GM12878 (cell line): ENCODE measurements at regions not wholly inside any gene's neighbourhood (a gene's known extent, or its start where the extent isn't known, plus 50 kb on each side); places are given as distances from the start of the nearest gene placed in this dataset.

ENCODE experiments used
- ATAC-seq: fragments of 200-7000 bp; cut with Tn5 transposase; 3 replicates; pipeline ENCODE4 v1.9.1; 2020; ENCODE audit warnings: mild to moderate bottlenecking, moderate library complexity
- BruUV-seq: library from RNA; stranded (reverse); fragments of 400-500 nt; replicated peaks from 2 replicates; lab custom pipeline; 2021; lab: Mats Ljungman, UMichigan
- CTCF ChIA-PET: fragments of 300-600 bp; sonication (Branson Sonifier 250); formaldehyde crosslinking; extraction: SDS; loops from one replicate; lab custom pipeline; 2021; ENCODE audit warnings: inconsistent platforms; lab: Yijun Ruan, JAX
- POLR2A ChIA-PET: fragments of 350-600 bp; formaldehyde crosslinking; extraction: SDS; loops from one replicate; lab custom pipeline; 2021; ENCODE audit warnings: inconsistent platforms; lab: Charles Lee
- RAD21 ChIA-PET: fragments of 300-600 bp; sonication (Branson Sonifier 250); formaldehyde crosslinking; loops from one replicate; lab custom pipeline; 2023; ENCODE audit warnings: antibody characterized with exemption; ENCODE audit not compliant: unreplicated experiment; lab: Charles Lee
- SMC1A ChIA-PET: fragments of 300-600 bp; sonication (Branson Sonifier 250); formaldehyde crosslinking; loops from one replicate; lab custom pipeline; 2023; ENCODE audit not compliant: unreplicated experiment, uncharacterized antibody; lab: Charles Lee
- DNase-seq: peaks from one replicate; pipeline ENCODE4 v3.0.0-alpha.2; 2011; ENCODE audit warnings: low read depth, low spot score
- FAIRE-seq: peaks from 3 replicates; lab custom pipeline; 2011; peaks lifted over from hg19 to GRCh38; lab: Jason Lieb, UNC
- H2AFZ ChIP-seq: 2 replicates; pipeline ENCODE4 v1.6.0; 2011; ENCODE audit warnings: low read depth, low read length, control low read depth; ENCODE audit not compliant: control insufficient read depth
- H3K27ac ChIP-seq: 2 replicates; pipeline ENCODE4 v1.5.1; 2011; ENCODE audit warnings: control low read depth; ENCODE audit not compliant: control insufficient read depth, insufficient read depth
- H3K27me3 ChIP-seq, 2 experiments: replicated peaks in 1 of 2; 2 replicates each; pipeline versions ENCODE4 v1.6.0 to v1.6.1; 2011; ENCODE audit warnings: low read length in 1 of 2; ENCODE audit not compliant: control insufficient read depth in 2 of 2, insufficient read depth in 2 of 2
- H3K36me3 ChIP-seq, 2 experiments: 2 replicates each; pipeline ENCODE4 v1.5.1; 2011; ENCODE audit warnings: low read length in 1 of 2; ENCODE audit not compliant: control insufficient read depth in 2 of 2, insufficient read depth in 2 of 2
- H3K4me1 ChIP-seq: 2 replicates; pipeline ENCODE4 v1.6.1; 2011; ENCODE audit warnings: mild to moderate bottlenecking, low read length, moderate library complexity, mixed read lengths; ENCODE audit not compliant: control insufficient read depth, insufficient read depth
- H3K4me2 ChIP-seq: 2 replicates; pipeline ENCODE4 v1.6.0; 2011; ENCODE audit warnings: control low read depth; ENCODE audit not compliant: control insufficient read depth, insufficient read depth
- H3K4me3 ChIP-seq: fragments of 200-600 bp; sonication (generic); 2 replicates; pipeline ENCODE4 v1.5.1; 2016
- H3K79me2 ChIP-seq: 2 replicates; pipeline ENCODE4 v1.6.0; 2011; ENCODE audit warnings: low read length; ENCODE audit not compliant: control insufficient read depth, insufficient read depth
- H3K9ac ChIP-seq: 2 replicates; pipeline ENCODE4 v1.8.0; 2011; ENCODE audit warnings: low read length, control low read depth, mixed read lengths; ENCODE audit not compliant: control insufficient read depth, insufficient read depth
- H3K9me3 ChIP-seq: replicated peaks from 3 replicates; pipeline ENCODE4 v1.5.1; 2011; ENCODE audit warnings: mild to moderate bottlenecking, low read length; ENCODE audit not compliant: control insufficient read depth, insufficient read depth
- H4K20me1 ChIP-seq: 2 replicates; pipeline ENCODE4 v1.6.0; 2011; ENCODE audit not compliant: control insufficient read depth, insufficient read depth
- CBX3 ChIP-seq: fragments of 200-600 bp; sonication (generic); IDR thresholded peaks from 2 replicates; pipeline ENCODE4 v1.6.1; 2016; ENCODE audit warnings: low read depth, borderline replicate concordance
- CHD4 ChIP-seq: fragments of 200-600 bp; sonication (generic); IDR thresholded peaks from 2 replicates; pipeline ENCODE4 v1.6.1; 2016; ENCODE audit warnings: mild to moderate bottlenecking
- E4F1 ChIP-seq: fragments of 450-650 bp; IDR thresholded peaks from 2 replicates; pipeline ENCODE4 v1.6.1; 2018; ENCODE audit warnings: borderline replicate concordance, mild to moderate bottlenecking; ENCODE audit not compliant: partially characterized antibody
- ESRRA ChIP-seq: IDR thresholded peaks from 2 replicates; pipeline ENCODE4 v1.6.1; 2012; ENCODE audit warnings: mild to moderate bottlenecking, low read length, improper control_type of control experiment
- EZH2 ChIP-seq: IDR thresholded peaks from 2 replicates; pipeline ENCODE4 v1.6.1; 2012; ENCODE audit warnings: low read depth, mild to moderate bottlenecking, control low read depth, inconsistent platforms, low read length, borderline replicate concordance; ENCODE audit not compliant: control insufficient read depth
- FOXK2 ChIP-seq: fragments of 450-650 bp; IDR thresholded peaks from 2 replicates; pipeline ENCODE4 v1.6.1; 2017; ENCODE audit warnings: mild to moderate bottlenecking, moderate library complexity
- FOXM1 ChIP-seq: IDR thresholded peaks from 2 replicates; pipeline ENCODE4 v1.6.1; 2012; ENCODE audit warnings: low read depth, mild to moderate bottlenecking, inconsistent platforms, low read length, moderate library complexity
- GABPA ChIP-seq: IDR thresholded peaks from 2 replicates; pipeline ENCODE4 v1.6.1; 2014; ENCODE audit warnings: antibody characterized with exemption, low read depth, mild to moderate bottlenecking, inconsistent platforms
- LARP7 ChIP-seq: fragments of 450-650 bp; IDR thresholded peaks from 2 replicates; pipeline ENCODE4 v1.6.1; 2017; ENCODE audit warnings: mild to moderate bottlenecking
- RBBP5 ChIP-seq: fragments of 200-600 bp; sonication (generic); conservative IDR thresholded peaks from 2 replicates; pipeline ENCODE4 v1.6.1; 2016
- RUNX3 ChIP-seq: IDR thresholded peaks from 2 replicates; pipeline ENCODE4 v1.6.1; 2012; ENCODE audit warnings: low read length, inconsistent platforms
- SMAD5 ChIP-seq: IDR thresholded peaks from 2 replicates; pipeline ENCODE4 v1.6.1; 2016; ENCODE audit warnings: antibody characterized with exemption, low read depth
- SRF ChIP-seq, 2 experiments: IDR thresholded peaks; 2 replicates each; pipeline ENCODE4 v1.6.1; 2011; ENCODE audit warnings: low read depth in 2 of 2, low read length in 2 of 2, mild to moderate bottlenecking in 1 of 2, moderate library complexity in 1 of 2
- USF1 ChIP-seq: IDR thresholded peaks from 2 replicates; pipeline ENCODE4 v1.6.1; 2011; ENCODE audit warnings: borderline replicate concordance, low read depth, mild to moderate bottlenecking, moderate library complexity, mixed read lengths, low read length; ENCODE audit not compliant: insufficient read depth; ENCODE audit errors: extremely low read length
- ZNF207 ChIP-seq: fragments of 450-650 bp; IDR thresholded peaks from 2 replicates; pipeline ENCODE4 v1.6.1; 2014; ENCODE audit warnings: antibody characterized with exemption, mild to moderate bottlenecking, borderline replicate concordance
- ZNF217 ChIP-seq: fragments of 450-650 bp; IDR thresholded peaks from 2 replicates; pipeline ENCODE4 v1.6.1; 2017; ENCODE audit warnings: antibody characterized with exemption, mild to moderate bottlenecking
- WGBS: methylation state at CpG from one replicate; pipeline ENCODE4 v1.1.6; 2016; ENCODE audit warnings: low lambda C conversion rate; ENCODE audit not compliant: insufficient replicate concordance, insufficient coverage; ENCODE audit errors: missing lambda C conversion rate; 5-methylcytosine and 5-hydroxymethylcytosine counted together
- in situ Hi-C: fragments of 300-500 bp; cut with MboI; formaldehyde crosslinking; loops from 9 replicates; pipeline ENCODE4 v1.14.3; 2018; ENCODE audit warnings: mixed read lengths
- intact Hi-C: fragments of 100-400 bp; cut with micrococcal nuclease; formaldehyde crosslinking; loops from one replicate; pipeline ENCODE4 v1.14.2; 2022; ENCODE audit not compliant: unreplicated experiment
- TF ChIP-seq, protein P1 (sequence below): fragments of 450-650 bp; IDR thresholded peaks from 2 replicates; pipeline ENCODE4 v1.6.1; 2017; ENCODE audit warnings: low read depth, mild to moderate bottlenecking, moderate library complexity
- TF ChIP-seq, protein P2 (sequence below): IDR thresholded peaks from 2 replicates; pipeline ENCODE4 v1.6.1; 2011; ENCODE audit warnings: low read depth, low read length, improper control_type of control experiment, borderline replicate concordance

DNA sequence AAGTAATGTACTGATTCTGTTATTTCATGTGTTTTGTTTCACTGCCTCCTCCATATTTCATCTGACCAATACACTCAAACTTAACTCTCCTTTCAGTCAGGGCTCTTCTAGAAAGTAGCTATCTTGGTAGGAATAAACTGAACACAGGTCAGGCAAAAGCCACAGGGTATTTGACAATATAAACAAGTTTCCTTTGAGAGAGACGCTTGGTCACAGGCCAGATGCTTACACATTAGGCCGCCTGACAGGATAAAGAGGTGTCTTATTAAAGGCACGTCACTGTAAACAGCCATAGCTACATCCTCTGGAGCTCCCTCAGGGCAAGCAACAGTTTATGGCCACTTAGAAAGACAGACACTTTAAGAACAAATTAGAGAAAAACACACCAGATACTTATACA is 607.5 kb downstream of the SLC6A15 start:
- FAIRE-seq, result no peak
- BruUV-seq, result no TSS peak
- TF ChIP-seq FOXM1 (no peak), ZNF217 (no peak), SRF (IDR thresholded peaks at IDR 0.05; ENCODE audit: low read depth in 2 of 2, low read length in 2 of 2) (no peak), ZNF207 (no peak), GABPA (no peak), E4F1 (no peak), EZH2 (no peak), LARP7 (no peak), SMAD5 (no peak), CBX3 (no peak), RUNX3 (no peak), USF1 (no peak), ESRRA (no peak), FOXK2 (no peak), RBBP5 (no peak), CHD4 (no peak)
- TF ChIP-seq, protein P1, sequence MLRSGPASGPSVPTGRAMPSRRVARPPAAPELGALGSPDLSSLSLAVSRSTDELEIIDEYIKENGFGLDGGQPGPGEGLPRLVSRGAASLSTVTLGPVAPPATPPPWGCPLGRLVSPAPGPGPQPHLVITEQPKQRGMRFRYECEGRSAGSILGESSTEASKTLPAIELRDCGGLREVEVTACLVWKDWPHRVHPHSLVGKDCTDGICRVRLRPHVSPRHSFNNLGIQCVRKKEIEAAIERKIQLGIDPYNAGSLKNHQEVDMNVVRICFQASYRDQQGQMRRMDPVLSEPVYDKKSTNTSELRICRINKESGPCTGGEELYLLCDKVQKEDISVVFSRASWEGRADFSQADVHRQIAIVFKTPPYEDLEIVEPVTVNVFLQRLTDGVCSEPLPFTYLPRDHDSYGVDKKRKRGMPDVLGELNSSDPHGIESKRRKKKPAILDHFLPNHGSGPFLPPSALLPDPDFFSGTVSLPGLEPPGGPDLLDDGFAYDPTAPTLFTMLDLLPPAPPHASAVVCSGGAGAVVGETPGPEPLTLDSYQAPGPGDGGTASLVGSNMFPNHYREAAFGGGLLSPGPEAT, result no peak
- TF ChIP-seq, protein P2, sequence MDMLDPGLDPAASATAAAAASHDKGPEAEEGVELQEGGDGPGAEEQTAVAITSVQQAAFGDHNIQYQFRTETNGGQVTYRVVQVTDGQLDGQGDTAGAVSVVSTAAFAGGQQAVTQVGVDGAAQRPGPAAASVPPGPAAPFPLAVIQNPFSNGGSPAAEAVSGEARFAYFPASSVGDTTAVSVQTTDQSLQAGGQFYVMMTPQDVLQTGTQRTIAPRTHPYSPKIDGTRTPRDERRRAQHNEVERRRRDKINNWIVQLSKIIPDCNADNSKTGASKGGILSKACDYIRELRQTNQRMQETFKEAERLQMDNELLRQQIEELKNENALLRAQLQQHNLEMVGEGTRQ, result no peak
- intact Hi-C loops (no loop called here), in situ Hi-C loops (no loop called here)
- Histone ChIP-seq H3K4me3 (no peak overlapping the region), H3K4me1 (no peaks in the 10 kb centered on the region), H3K9ac (no peak overlapping the region), H3K79me2 (no peaks in the 10 kb centered on the region), H3K36me3 (no peaks in the 10 kb centered on the region), H3K27ac (no peak overlapping the region), H3K9me3 (no peaks in the 10 kb centered on the region), H2AFZ (no peak overlapping the region), H3K27me3 (no peaks in the 10 kb centered on the region), H3K4me2 (no peak overlapping the region), H4K20me1 (no peaks in the 10 kb centered on the region)
- DNase-seq, result no peak
- RAD21 ChIA-PET, result no interaction called here
- SMC1A ChIA-PET, result no interaction called here
- POLR2A ChIA-PET, result no interaction called here
- ATAC-seq, result no peak
- CTCF ChIA-PET, result interaction anchor here (1.2 to 2.1 kb wide), 2 partner anchors 11 to 482 kb away, joined by 3 to 4 read pairs; no protein-coding TSS in a partner anchor
- WGBS, result 20% methylated on average over 3 of the region's 3 CpGs
